T-helper 22 cell (primary cell): ENCODE measurements at regions not wholly inside any gene's neighbourhood (a gene's known extent, or its start where the extent isn't known, plus 50 kb on each side); places are given as distances from the start of the nearest gene placed in this dataset.
A peak's percentile ranks its signal among the peaks of the same experiment; 100 is the strongest.

Source experiments
- DNase-seq: peaks from one replicate; pipeline ENCODE4 v3.0.0-alpha.2; 2020; ENCODE audit warnings: low read depth

DNA sequence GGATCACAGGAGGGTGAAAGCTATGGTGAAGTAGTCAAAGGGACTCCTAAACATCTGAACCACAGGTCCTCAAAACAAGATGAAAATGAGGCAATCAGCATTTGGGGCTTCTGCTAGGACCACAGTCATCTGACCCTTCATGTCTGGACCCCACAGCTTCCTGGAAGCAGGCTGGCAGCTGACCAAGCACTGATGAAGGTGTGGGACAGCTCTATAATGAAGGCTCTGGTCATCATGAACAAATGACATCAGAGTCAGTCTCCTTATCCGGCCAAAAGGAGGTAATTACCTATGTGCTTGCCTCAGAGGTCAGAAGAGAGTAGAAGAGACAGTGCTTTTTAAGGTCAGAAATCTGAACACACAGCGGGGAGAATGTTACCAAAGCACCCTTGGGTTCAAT lies 101.2 kb upstream of the GNAO1 start:
- no peak for DNase-seq

DNA sequence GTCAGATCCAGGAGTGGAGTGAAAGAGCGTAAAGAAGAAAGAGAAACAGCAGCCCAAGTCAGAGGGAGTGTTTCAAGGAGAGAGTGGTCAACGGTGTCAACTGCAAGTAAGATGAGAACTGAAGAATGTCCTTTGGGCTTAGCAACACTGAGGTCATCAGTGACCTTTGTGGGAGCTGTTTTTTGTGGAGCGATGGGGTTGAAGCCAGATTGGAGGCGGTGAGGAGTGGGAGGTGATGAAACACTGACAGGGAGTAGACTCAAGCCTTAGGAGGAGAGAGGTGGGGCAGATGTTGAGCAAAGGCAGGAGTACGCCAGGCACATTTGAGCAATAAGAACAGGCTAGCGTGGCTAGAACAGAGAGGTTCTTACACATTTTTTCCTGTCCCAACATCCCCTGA lies 103.7 kb upstream of the GNAO1 start:
- DNase-seq: no peak

DNA sequence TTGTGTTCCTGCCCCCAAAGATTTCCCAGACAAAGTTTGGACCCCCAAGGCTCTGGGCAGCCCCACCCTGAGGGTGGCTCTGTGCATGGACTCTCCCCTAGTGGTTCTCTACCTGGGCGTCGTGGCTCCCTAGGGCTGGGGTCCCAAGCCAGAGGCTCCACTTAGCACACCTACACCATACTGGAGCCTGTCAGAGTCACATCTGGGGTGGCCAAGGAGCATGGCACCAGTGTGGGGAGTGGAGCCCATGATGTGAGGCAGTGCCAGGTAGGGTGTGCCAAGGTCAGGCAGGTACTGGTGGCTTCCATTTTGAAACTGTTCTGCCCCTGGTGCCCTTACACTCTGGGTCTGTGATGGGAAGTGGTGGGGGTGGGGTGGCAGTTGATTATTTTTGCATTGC lies 109.9 kb upstream of the GNAO1 start:
- no peak for DNase-seq

DNA sequence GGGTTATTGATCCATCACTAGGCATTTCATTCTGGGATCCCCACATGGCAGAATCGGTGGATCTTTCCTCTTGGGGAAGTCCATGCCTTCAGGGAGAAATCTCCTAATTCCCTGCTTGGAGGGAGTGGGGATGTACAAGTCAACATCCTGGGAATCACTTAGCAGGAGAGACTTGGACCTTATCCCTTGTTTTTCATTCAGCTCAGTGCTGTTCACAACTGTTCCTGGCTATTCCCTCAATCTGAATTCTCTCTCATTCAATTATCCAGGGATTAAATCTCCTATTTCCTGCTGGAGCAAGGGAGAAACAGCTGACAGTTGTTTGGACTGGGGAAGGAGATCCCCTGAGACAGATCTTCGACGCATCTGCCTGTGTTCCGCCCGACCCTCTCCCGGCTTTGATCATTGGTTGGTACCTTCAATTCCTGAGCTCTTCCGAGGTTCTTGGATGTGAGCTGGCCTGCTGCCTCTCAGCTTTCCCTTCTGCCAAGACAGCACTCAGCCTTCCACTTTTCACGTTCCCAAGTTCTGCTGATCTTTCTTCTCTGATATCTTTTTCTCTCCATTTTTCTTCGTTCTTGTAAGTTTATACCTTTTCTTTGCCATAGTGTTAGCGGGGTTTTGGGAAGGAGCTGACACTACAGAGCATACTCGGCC lies 115.4 kb upstream of the GNAO1 start:
- no peak for DNase-seq

DNA sequence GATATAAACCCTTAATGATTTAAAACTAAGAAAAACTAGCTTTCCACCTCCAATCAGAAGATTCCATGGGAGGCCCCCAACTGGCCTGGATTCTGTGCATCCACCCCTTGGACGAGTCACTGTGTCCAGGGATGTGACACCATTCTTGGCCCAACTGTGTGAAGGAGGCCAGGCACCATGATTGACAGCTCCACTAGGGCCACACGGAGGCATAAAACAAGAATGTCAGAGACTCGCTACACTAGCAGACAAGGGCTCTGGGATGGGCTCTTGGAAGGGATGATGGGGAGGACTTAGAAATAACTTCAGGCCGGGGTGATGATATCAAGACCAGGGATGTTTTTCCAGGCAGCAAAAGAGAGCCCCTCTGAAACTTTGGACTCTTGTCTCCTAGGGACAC lies 117.8 kb upstream of the GNAO1 start:
- no peak for DNase-seq

DNA sequence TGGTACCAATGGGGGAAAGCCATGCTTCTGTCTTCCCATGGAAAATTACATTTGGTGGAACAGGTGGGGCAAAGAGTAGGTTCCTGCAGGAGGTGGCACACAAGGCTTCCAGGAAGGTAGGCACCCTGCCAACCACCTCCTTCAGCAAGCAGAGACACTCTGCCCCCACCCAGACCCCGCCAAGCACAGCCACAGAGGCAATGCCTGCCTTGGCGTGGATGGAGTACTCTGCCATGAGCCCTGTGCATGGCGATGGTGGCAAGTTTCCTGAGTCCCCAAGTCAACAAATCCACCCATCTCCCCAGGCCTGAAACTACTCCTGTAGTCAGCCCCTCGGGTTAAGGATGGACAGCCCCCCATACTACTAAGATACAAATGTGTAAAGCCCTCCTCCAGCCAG lies 119.2 kb upstream of the GNAO1 start:
- DNase-seq: no peak

DNA sequence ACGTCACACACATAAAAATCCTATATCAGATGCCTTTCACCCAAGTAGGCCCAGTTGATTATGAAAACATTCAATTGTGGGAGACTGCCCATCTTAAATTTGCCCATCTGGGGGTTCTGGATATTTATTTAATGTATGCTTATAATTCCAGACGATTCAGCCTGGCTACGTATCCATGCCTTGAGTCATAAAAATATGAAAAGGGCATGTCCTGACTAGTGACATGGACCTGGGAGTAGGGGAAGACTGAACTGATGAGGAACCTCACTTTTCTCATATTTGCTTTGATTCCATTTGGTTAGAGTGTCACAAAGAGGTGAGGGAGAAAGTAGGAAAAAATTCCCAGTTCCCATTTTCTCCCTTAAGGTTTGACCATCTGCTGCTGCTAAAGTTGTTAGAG lies 122.5 kb upstream of the GNAO1 start:
- DNase-seq: no peak

DNA sequence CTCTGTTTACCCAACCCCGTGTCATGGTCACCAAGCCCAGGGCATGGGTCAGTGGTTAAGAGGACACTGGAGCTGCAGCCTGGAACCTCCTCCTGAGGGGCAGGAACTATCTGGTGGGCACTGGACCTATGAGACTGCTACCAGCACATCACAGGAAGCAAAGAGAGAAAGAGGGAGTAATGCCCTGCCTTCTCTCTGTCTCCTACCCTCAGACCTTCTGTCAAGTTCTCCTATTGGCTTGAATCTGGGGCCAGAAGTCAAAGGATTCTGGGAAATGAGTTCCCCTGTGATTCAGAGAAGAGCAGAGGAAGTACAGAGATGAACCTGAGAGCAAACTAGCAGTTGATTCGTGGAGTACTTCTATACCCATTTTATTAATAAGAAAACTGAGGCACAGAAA lies 123.0 kb upstream of the GNAO1 start:
- no peak for DNase-seq

DNA sequence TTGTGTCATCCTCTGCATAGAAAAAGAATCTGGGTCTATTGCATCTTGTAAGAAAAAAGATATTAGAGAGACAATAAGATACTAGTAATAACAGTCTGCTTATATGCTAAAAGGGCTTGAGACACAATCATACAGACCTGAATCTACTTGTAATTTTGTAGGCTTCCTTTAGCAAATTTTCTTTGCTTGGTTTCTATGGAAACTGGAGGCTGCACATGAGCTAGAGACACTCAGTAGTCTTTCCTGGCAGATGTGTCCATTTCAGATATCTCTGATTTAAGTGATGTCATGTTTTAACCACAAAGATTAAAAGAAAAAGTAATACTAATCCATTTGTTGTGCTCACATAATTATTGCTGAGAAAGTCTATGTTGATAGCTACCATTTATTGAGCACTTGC lies 123.9 kb upstream of the GNAO1 start:
- no peak for DNase-seq

DNA sequence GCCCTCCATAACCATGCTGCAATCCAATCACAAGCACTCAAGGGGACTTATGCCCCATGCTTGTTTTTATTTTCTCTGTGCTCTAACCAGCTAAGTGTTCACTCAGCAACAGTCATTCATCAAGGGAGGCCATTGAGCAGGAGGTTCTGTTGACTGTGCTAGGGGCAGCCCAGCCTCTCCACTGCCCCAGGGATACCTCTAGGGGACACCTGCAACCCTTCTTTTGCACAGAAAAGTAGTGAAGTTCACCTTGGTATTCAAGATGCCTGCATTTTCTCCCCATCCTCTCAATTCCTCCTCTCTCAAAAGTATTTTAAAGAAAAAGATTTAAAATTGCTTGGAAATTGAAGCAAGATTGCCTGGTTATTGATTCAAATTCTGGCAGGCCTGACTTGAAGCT lies 124.7 kb upstream of the GNAO1 start:
- no peak for DNase-seq

DNA sequence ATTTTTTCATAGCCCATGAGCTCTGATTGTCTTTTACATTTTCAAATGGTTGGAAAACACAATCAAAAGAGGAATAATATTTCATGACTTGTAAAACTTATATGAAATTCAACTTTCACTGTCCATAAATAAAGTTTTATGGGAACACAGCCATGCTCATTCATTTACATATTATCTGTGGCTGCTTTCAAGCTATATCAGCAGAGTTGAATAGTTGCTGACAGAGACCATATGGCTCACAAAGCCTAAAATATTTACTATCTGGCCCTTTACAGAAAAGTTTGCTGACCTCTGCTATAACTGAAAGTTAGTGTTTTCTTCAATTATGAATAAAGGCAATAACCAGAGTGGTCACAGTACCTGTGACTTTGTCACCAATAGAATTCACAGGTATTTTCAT lies 128.2 kb upstream of the GNAO1 start:
- no peak for DNase-seq

DNA sequence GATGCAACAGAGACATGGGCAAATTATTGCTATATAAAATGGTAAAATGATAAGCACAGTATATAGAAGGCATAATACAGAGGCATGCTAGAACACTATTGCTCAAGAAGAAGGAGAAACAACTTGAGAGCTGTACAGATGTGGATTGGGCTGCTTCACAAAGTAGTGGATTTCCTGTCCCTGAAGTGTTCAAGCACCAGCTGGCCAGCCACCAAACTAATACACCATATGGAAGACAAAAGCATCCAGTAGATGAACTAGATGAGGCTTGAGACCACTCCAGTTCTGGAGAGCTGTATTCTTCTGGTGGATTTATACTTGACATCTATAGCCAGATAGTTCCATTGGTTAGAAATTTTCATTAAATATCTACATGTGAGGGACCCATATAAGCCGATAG lies 134.1 kb upstream of the GNAO1 start:
- DNase-seq: no peak

DNA sequence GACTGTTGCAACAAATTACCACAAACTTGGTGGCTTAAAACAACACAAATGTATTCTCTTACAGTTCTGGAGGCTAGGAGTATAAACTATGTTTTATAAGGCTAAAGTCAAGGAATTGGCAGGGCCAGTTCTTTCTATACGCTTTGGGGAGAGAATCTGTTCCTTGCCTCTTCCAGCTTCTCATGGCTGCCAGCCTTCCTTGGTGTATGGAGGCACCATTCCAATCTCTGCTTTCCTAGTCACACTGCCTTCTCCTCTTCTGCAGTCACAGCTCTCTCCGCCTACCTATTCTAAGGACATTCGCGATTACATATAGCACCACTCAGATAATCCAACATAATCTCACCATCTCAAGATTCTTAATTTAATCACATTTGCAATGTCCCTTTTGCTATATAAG lies 140.4 kb upstream of the GNAO1 start:
- DNase-seq: no peak

DNA sequence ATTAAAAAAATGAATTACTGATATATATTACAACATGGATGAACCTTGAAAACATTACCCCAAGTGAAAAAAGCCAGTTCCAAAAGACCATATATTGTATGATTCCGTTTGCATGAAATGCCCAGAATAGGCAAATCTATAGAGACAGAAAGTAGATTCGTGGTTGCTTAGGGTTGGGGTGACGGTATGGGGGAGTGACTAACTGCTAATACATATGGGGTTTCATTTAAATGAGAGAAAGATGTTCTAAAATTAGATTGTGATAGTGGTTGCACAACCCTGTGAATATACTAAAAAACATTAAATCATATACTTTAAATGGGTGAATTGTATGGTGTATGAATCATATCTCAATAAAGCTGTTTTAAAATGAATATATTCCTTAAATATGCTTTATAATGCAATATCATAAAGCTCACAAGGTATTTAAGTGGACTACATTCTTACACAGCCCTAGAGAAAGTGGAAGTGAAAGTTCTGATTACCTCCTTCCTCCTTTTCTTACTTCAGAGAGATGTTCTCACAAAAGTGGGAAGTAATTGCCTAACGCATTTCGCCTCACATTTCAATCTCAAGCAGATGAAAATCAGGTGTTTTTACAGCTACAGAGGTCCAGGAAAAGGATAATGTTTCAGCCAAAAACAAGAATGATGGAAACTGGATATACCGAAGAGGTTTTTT lies 142.7 kb upstream of the GNAO1 start:
- DNase-seq: no peak

DNA sequence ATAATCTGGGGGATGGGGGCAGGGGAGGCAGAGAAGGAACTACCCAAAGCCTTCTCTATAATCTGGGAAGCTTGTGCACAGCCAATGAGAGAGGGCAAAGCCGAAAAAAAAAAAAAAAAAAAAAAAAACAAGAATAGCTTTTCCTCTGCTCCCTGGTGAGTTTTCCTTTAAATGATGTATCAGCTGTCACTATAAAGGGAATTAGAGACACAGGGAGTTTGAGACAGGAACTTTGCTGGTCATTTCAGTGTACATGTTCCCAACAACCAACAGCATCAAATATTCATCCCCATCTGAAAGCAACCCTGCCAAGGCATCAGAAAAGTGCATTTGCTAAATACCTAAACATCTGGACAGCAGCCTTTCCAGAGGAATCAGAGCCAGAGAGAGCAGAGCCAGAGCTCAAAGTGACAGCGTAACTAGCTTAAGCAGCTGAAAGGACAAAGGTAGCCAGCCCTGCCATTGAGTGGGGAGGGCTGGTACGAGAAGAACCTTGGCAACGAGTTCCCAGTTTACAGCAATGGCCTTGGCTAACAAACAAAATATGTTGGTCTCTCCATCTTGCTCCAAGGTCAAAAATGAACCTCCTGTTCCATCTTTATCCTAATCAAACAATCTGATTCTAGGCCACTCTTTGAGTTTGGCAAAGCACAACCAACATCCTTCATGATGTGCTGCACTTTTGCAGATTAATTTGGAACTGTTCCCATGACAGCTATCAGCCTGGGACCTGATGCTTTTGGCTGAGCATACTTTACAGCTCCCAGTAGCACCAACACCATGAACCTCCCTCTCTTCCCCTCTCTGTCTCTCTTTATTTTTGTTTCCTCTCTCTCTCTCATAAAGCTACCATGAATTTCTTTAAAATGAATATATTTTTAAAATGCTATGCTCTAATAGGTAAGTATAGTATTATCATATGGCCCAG lies 143.7 kb upstream of the GNAO1 start:
- no peak for DNase-seq

DNA sequence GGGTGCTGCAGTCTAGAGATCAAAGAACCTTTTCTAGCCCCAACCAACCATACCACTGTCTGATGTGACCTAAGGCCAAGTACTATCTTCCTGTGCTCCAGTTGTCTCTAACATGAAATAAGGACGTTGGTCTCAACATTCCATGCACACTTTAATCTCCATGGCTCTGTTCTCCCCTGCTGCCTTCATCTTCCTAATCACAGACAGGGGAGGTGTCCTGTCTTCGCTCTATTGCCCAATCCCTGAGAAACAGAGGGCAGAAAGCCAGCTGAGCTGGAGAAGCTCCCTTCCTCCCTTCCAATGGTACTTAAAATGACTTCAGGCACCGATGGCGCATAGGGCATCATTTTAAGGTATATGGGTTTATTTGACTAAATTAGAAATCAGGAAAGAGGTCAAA lies 148.9 kb upstream of the GNAO1 start:
- DNase-seq: no peak

DNA sequence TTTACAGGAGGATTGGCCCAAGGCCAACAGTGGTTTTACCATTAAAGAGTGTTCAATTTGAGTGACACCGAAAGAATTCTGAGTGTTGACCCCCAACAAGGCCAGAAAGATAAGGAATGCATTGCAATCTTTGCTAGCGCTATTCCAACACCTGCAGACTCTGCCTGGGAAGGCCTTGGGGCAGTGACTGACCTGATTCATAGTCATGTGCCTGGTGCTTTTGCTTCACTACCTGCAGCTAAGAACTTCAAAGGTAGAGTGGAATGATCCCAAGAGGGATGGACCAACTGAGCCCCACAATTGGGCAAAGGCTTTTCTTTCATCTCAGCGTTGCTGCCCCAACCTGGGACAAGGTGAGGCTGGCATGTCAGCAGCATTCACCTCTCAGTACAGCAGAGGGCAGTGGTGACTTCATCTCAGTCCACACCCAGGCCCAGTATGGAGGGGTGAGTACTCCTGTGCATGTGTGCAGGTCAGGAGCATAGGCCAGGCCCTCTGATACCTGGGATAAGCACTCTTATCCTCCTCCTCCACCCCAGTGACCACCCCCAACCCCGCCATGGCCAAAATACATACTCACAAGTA lies 149.6 kb upstream of the GNAO1 start:
- peak; percentile 0 for DNase-seq

DNA sequence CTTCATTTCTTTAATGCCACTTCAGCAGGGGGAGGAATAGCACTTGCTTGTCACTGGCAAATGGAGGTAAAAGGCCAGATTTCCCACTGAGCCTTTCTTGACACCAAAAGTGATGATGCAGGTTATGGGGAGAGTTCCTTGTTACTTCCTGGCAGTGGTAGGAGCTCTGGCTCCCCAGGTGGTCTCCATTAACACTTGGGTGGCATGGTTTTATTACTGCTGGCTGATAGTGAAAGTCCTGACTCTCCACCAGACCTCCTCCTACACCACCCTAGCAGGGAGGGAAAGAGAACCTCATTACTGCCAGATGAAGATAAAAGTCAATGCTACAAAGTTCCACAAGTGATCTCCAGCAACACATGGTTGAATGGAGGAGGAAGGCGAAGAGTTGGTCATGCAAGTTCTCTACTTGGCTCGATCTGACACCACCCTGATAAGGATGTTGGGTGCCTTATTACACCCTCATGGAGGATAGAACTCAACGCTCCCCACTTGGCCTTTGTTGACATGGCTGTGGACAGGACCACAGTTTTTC lies 152.7 kb upstream of the GNAO1 start:
- no peak for DNase-seq

DNA sequence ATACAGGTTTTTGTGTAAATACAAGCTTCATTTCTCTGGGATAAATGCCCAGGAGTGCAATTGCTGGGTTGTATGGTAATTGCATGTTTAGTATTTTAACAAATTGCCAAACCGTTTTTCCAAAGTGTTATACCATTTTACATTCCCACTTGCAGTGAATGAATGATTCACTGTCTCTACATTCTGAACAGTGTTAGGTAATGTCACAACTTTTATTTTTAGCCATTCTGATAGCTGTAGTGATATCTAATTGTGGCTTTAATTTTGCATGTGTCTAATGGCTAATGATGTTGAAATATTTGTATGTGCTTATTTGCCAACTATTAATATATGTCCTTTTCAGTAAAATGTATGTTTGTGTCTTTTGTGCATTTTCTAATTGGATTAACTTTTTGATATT lies 156.9 kb upstream of the CES5A start:
- no peak for DNase-seq

DNA sequence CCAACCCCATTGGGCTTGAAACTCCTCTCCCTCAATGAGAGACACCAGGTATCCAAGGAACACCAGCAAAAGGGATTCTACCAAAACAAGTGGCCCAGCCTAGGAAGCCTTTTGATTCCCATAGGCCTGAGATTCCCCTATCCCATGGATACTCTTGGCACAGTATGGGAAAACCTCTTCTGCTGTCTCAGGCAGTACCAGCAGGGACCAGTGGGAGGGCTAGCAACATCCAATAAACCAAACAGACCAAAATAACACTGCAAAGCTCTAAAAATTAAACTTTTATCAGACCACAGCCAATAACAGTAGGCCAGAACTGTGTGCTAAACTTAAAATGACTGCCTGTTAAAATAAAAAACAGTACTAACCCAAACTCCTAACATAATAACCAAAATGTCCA lies 153.9 kb upstream of the CES5A start:
- no peak for DNase-seq

DNA sequence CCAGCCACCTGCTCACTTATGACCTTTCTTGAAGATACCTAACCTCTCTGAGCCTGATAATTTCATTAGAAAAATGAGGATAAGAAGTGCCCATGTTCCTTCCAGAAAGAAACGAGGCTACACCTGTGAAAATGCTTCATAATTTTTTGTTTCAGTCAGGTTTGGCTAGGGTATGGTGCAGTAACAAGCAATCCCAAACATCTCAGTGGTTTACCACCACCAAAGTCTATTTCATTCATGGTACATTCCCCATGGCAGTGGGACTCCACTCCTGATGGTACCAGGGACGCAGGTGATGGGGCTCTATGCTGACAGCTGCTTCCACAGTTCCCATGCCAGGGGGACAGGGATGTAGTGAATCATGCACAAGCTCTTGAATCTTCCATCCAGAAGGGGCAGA lies 147.6 kb upstream of the CES5A start:
- DNase-seq: no peak

DNA sequence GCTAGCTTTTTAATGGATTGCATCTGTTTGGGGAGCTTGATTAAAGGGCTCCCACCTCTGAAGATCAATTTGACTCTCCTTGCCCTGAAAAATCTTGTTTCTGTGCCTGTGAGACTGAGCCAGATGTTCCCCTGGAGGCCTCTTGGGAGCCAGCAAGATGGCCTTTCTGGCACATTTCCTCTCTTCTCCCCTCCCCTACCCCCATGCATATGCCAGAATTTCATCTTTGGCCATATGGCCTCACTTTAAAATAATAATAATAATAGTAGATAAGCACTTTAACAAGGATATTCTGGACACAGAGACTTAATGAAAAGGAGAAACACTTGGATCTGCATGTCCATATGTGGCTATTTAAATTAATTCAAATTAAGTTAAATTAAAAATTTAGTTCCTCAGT lies 144.1 kb upstream of the CES5A start:
- DNase-seq: no peak
